ENCODE measurements at regions not wholly inside any gene's neighbourhood (a gene's known extent, or its start where the extent isn't known, plus 50 kb on each side); places are given as distances from the start of the nearest gene placed in this dataset.

GRCh38 chr18:56545464-56545863 is 92.9 kb downstream of the TXNL1 start:
- peak; percentile 6 for DNase-seq

- no peak for DNase-seq
Measured at GRCh38 chr18:56542476-56542875, 95.9 kb downstream of the TXNL1 start.

GRCh38 chr18:56541793-56542192 is 96.6 kb downstream of the TXNL1 start:
- DNase-seq, result peak; percentile 32

DNA sequence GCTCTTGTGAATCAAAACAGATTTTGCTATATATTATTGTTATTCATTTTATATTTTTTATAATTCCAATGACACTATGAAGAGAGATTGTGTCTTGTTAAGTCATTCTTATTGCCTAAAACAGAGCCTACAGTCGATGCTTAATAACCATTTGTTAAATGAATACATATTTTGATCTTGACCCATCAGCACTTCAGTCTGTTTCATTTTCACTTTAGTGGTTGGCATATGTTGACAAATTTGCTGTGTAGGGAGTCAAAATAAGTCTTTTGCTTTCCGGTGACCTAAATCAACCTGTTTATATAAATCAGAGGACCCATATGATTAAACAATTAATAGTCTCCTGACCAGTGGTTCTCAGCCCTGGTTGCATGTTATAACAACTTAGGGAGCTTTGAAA is 97.1 kb downstream of the TXNL1 start:
- no peak for DNase-seq

DNA sequence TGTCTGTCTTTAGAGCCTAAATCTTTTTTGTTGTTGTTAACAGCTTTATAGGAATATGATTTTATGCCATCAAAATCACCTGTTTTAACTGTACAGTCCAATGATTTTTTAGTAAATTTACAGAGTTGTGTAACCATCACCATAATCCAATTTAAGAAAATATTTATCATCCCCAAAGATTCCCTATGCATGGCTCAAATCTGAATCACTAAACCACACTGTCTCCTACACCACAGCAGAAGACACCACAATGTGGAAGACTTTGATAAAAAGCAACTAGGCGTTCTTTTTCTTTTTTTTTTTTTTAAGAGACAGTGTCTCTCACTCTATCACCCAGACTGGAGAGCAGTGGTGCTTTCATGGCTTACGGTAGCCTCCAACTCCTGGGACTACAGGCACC is 99.6 kb downstream of the TXNL1 start:
- DNase-seq, result peak; percentile 14

- DNase-seq, result no peak
Measured at GRCh38 chr18:56532176-56532840, 106.1 kb downstream of the TXNL1 start.

DNA sequence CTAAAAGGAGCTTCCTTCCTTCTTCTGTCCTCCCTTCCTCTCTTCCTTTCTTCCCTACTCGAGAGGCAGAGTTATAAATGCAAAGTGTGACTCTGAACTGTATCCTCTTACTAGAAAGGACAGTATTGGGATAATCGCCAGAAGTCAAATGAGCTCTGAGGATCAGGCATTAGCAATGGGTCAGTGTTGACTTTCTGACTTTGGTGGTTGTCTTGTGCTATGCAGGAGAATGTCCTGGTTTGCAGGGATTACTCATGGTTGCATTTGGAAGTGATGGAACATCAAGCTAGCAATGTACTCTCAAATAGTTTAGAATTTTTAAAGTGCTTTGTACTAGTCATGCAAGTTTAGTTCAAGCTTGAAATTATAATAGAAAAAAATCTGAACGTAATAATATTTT is 115.6 kb downstream of the TXNL1 start:
- DNase-seq, result no peak

GRCh38 chr18:56521263-56521662 is 117.1 kb downstream of the TXNL1 start:
- DNase-seq, result no peak

DNA sequence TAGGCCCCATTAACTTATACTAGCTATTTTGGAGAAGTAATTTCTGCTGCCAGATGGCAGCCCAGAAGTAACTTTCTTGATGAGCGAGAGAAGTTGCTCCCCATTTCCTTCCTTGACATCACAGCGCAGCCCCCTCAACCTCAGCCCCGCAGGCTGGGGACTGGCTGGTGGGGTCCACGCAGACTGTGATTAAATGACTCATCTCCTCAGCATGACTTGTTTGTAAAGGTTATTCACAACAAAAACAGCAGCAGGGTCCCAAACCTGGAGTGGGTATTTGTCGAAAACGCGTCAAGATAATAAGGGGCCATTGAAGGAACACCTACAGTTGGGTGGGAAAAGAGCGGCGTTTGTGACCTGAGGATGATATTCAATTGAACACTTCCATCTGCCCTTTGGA is 120.6 kb downstream of the TXNL1 start:
- no peak for DNase-seq

- DNase-seq, result no peak
Measured at GRCh38 chr18:56517196-56517595, 121.2 kb downstream of the TXNL1 start.

DNA sequence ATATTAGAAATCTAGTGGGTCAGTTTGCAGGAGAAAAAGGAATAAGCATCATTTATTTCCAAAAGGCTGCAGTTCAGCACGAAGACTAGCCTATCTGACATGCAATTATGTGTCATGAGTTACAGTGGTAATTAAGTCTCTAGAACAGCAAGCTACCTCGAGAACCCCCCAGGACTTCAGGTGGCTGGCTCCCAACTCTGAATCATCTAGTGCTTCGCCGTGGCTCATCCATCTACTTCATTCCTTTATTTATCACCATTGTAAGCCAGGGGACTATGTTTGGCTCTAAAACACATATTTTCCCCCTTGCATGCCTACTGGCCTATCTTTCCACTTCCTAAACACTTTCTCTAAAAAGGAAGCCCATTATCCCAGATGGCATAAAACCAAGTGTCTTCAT is 121.6 kb downstream of the TXNL1 start:
- DNase-seq, result no peak

DNA sequence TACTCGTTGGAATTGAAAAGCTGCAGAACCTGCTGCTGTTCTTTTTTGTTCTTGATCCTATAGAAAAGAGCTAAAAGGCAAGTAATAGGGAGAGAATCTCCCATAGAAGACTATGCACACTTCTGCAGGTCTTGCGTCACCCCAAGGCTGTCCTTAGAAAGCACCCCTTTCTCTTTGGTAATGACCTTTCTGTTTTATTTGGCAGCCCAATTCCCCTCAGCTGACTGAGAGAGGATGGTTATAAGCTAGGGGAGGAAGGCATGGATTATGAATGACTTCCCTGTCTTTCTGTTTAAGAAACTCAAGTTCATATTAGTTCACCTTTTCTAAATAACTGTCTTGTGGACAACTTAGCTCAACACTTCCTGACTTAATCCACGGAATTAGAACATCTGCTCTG is 122.9 kb downstream of the TXNL1 start:
- DNase-seq, result no peak

- DNase-seq, result no peak
Measured at GRCh38 chr18:56511996-56512395, 126.4 kb downstream of the TXNL1 start.

- DNase-seq, result no peak
Measured at GRCh38 chr18:56510108-56510507, 128.3 kb downstream of the TXNL1 start.

DNA sequence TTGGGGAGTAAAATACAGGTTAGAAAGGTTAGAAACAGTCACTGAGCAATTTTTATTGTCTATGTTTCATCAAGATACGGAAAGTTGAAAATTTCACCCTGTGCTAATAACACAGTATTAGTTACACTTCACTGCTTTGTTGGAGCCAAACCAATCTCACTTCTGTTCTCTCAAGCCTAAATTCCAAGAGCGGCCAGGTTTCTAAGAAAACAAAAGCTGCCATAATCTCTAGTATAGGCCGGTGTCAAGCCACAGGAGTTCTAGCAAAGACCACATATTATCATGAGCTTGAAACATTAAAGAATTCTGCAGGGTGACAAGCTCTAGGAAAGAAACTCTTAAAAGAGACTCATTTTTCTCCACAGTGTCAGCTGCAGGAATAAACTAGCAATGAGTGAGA is 128.7 kb downstream of the TXNL1 start:
- DNase-seq, result no peak

DNA sequence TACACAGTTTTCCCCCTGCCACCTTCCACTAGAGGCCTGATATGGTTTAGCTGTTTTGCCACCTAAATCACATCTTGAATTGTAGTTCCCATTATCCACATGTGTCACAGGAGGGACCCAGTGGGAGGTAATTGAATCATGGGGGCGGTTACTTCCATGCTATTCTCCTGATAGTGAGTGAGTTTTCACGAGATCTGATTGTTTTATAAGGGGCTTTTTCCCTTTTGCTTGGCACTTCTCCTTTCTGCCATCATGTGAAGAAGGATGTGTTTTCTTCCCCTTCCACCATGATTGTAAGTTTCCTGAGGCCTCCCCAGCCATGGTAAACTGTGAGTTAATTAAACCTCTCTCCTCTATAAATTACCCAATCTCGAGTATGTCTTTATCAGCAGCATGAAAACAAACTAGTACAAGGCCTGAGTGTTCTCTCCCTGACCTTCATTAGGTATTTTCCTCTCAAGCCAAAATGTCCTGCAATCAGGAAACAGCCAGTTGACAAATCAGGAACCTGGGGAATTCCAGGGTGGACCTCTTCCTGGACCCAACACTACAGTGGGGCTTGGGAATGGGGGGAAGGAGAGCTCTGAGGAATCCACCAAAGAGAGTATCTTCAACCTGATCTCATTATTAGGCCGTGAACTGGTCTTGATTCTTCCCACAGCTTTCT is 129.9 kb downstream of the TXNL1 start:
- DNase-seq, result no peak

GRCh38 chr18:56505971-56506370 is 132.4 kb downstream of the TXNL1 start:
- DNase-seq, result no peak

DNA sequence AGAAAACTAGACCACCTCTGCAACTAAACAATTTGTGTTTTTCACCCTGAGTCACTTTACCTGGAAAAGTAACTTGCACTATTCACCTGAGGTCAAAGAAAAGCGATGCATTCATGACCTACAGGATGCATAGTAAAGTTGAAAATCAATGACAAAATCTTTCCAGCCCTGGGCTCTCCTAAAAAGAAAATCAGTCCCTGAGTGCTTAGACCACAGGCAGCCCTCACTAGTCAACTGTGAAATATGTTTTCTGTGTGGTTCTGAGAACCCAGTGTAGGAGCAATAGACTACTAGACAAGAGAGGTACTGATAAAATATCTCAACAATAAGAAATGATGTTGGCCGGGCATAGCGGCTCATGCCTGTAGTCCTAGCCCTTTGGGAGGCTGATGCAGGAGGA is 133.1 kb downstream of the TXNL1 start:
- no peak for DNase-seq

DNA sequence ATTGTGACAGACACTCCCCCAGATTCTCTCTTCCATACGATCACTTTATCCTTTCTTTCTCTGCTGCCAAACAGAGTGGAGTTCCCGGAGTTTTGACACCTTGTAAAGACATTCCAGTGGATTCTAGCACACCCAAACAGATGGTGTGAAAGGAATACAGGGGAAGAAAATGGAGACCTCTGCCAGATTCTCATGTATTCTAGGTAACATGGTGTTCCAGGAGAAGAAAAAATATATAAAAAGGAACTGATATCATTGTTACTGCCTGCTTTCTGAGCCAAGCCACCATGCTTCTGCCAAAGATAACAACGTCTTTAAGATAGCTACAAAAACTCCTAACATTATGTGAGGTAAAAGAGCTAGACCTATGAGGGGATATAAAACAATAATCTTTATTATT is 136.5 kb downstream of the TXNL1 start:
- no peak for DNase-seq

- no peak for DNase-seq
Measured at GRCh38 chr18:56495884-56496283, 142.5 kb downstream of the TXNL1 start.

DNA sequence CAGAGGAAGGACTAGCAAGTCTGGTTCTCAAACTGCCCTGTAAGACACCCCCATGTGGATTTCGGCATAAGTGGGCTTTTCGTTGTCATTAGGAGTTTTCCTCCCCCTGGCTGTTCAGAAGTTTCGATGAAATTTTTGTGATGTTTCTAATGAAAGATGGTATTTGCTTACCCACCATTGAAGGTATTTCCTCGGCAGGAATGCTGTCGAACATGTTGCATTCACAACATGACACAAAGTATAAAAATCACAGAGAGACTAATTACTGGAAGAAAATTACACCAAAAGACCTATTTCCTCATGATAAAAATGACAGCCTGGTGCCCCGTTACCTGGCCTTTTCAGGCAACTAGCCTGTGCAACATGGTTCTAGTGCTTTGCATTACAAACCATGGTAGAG is 144.9 kb downstream of the TXNL1 start:
- DNase-seq, result no peak

DNA sequence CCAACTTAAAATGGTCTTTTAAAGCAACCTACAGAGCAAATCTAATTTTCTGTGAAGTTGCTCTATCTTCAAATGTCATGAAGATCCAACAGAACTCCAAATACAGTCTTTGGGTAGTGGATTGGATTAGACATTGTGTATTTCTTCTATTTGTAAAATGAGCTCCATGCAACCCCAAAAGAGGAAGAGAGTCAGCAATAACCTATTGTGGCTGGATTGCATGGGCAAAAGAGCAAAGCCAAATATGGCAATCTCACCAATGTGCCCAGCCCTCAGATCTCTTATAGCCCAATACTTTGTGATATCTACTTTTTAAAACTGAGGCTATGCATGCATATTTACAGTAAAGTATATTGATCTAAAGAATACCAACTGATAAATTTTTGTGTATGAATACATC is 146.3 kb downstream of the TXNL1 start:
- peak; percentile 35 for DNase-seq

DNA sequence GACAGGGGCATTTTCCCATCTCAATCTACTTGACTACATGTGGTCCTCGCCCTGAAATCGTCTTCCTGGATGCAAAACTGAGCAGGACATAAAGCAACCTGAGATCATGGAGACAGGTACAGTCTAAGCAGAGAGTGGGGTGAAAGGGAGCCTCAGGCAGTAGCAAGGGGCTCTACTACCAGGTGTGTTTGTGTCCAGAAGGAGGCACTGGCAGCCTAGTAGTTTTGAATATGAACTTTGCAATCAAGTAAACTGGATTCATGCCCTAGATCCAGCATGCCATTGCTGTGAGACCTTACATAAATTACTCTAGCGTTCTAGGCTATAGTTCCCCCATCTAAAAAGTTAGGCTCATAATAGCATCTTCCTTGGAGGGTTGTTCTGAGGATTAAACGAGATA is 147.4 kb downstream of the TXNL1 start:
- DNase-seq, result no peak

DNA sequence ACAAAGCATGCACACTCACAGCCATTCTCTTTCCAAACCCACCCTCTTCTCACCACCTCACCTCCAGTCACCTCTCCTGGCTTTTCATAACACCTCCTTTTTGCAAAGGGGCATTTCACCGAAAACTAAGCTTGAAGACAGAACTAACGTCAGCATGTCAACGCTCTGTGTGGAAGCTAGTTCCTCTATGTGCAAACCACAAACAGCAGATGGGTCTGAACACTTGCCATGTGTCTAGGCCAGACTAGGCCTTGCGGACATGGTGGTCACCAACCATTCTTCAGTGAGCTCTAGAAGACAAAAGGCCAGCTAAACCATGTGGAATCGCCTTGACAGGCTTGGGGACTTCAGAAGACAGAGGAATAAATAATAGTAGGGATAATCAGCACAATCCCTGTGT is 148.5 kb downstream of the TXNL1 start:
- DNase-seq, result peak; percentile 78

DNA sequence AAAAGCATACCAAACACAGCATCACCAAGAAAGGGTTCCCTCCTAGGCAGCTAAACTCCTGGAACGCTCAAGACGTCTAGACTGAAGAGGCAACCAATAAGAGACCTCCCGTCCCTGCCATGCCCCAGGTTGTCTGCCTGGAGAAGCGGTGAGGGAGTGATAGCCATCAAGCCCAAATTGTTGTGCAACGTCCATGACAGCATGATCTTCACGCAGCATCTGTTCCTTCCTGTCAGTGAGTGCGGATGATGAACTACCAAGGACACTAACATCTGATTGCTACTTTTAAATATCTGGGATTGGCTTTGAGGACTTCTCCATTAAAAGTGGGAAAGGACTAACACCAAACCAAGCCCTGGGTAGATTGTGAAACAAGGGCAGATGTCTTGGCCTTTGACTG is 149.7 kb downstream of the TXNL1 start:
- peak; percentile 60 for DNase-seq
